ENCODE measurements at regions not wholly inside any gene's neighbourhood (a gene's known extent, or its start where the extent isn't known, plus 50 kb on each side); places are given as distances from the start of the nearest gene placed in this dataset.

- no peak for TF ChIP-seq CTCF (IDR thresholded peaks at IDR 0.05)
- Histone ChIP-seq H3K4me1 (ENCODE audit: low read depth) (no peaks in the 10 kb centered on the region), H3K36me3 (ENCODE audit: low read depth) (no peaks in the 10 kb centered on the region), H3K4me3 (no peak overlapping the region), H3K9me3 (peaks cover 4% of the 10 kb centered on the region)
- no peak for DNase-seq
- intact Hi-C loops (cut with DNase I, micrococcal nuclease): no loop called here
- no peak for ATAC-seq
Observed at GRCh38 chr1:29498126-29499103, 262.1 kb downstream of the PTPRU start.

GRCh38 chr1:29497395-29498125 is 261.2 kb downstream of the PTPRU start:
- no peak overlapping the region for H3K4me3 ChIP-seq
- no peak for TF ChIP-seq CTCF (IDR thresholded peaks at IDR 0.05)
- H3K9me3 ChIP-seq: peaks cover 4% of the 10 kb centered on the region
- intact Hi-C loops (cut with DNase I, micrococcal nuclease): no loop called here
- H3K4me1 ChIP-seq (ENCODE audit: low read depth): no peaks in the 10 kb centered on the region
- ATAC-seq (no peak), DNase-seq (no peak)
- no peaks in the 10 kb centered on the region for H3K36me3 ChIP-seq (ENCODE audit: low read depth)

GRCh38 chr1:29496701-29497100 is 260.4 kb downstream of the PTPRU start:
- Histone ChIP-seq H3K4me3 (no peak overlapping the region), H3K4me1 (ENCODE audit: low read depth) (no peaks in the 10 kb centered on the region), H3K36me3 (ENCODE audit: low read depth) (no peaks in the 10 kb centered on the region), H3K9me3 (peaks cover 4% of the 10 kb centered on the region)
- TF ChIP-seq CTCF (IDR thresholded peaks at IDR 0.05): no peak
- DNase-seq: no peak
- ATAC-seq: no peak
- intact Hi-C loops (cut with DNase I, micrococcal nuclease): no loop called here

GRCh38 chr1:29490204-29490934 is 254.0 kb downstream of the PTPRU start:
- no peaks in the 10 kb centered on the region for H3K36me3 ChIP-seq (ENCODE audit: low read depth)
- TF ChIP-seq CTCF (IDR thresholded peaks at IDR 0.05): no peak
- no peak overlapping the region for H3K4me3 ChIP-seq
- intact Hi-C loops (cut with DNase I, micrococcal nuclease): no loop called here
- no peaks in the 10 kb centered on the region for H3K4me1 ChIP-seq (ENCODE audit: low read depth)
- DNase-seq (no peak), ATAC-seq (no peak)
- H3K9me3 ChIP-seq: no peaks in the 10 kb centered on the region

GRCh38 chr1:29489471-29489870 is 253.1 kb downstream of the PTPRU start:
- intact Hi-C loops (cut with DNase I, micrococcal nuclease): no loop called here
- TF ChIP-seq CTCF (IDR thresholded peaks at IDR 0.05): no peak
- ATAC-seq (no peak), DNase-seq (no peak)
- Histone ChIP-seq H3K4me3 (no peak overlapping the region), H3K9me3 (no peaks in the 10 kb centered on the region), H3K36me3 (ENCODE audit: low read depth) (no peaks in the 10 kb centered on the region), H3K4me1 (ENCODE audit: low read depth) (no peaks in the 10 kb centered on the region)

All from mucosa of descending colon (tissue), 3 donors.